ENCODE measurements at regions not wholly inside any gene's neighbourhood (a gene's known extent, or its start where the extent isn't known, plus 50 kb on each side); places are given as distances from the start of the nearest gene placed in this dataset.
"Not testable (repeated sequence)": the region's sequence is repeated elsewhere in the genome, so short reads cannot be mapped to it uniquely, and the experiment has no call there.

DNA sequence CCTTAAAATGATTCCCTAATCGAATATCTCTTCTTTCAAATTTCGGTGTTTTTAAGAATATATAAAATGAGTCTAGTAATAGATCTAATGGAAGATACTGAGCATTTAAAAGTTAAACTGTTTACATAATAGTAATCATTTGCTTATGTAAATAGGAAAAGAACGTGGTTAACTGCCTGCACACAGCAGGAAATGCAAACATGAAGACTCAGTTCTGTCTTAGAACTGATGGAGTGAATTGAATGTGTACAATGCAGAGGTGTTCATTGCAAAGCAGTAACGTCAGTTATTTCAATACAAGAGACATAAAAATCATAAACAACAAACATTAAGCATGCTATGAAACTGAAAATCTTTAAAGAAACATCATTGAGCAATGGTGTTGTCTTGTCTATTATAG, 359.4 kb upstream of the ADAMTS5 start:
- DNase-seq, result no peak

DNA sequence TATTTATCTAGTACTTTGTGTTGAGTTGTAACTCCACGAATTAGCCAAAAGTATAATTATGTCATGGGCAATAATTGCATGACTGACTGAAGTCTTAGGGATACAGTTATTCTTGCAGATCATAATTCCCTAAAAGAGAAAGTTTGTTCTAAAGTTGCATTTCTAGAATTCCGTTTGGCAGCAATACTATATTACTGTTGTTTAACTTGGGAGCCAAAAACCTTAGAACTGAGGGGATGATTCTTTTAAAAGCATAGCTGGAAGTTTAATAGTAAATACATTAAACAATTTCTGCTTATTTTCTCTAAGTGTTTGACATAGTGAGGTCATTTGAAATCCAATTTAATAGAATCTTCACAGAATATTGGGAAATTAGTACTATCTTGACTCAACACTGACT, 356.4 kb upstream of the ADAMTS5 start:
- DNase-seq, result no peak

DNA sequence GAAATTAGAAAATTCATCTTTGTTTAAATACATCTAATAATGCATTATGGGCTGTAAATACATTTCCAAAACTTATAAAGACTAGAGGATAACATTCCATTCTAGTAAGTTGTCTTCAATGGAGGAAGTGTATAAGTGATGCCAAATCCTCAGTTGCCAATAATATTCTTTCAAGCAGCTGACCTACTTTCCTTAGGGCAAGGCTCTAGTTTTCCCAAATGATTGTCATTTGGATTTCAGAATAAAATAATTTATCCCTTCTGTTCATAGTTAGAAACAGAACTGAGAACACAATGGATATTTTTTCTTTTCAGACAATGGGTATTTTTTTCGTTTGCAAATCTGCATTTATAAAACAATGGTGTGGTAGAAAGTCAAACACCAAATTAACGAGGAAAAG, 354.9 kb upstream of the ADAMTS5 start:
- DNase-seq, result no peak

DNA sequence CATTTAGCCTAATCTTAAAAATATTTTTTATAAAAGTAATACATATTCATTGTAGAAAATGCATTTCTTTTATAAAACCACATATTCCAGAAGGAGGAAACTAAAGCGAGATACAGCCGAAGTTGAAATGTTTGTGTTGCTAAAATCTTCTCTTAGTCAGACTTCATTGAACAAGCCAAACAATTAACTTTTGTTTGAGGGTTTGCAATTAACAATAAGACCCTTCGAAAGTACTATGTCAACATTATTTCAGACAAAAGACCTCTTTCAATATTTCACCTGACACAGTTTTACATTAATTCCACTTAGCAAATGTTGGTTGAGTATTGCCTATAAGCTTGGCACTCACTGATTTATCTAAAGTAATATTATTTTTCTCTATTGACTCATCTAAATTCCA, 354.0 kb upstream of the ADAMTS5 start:
- no peak for DNase-seq

DNA sequence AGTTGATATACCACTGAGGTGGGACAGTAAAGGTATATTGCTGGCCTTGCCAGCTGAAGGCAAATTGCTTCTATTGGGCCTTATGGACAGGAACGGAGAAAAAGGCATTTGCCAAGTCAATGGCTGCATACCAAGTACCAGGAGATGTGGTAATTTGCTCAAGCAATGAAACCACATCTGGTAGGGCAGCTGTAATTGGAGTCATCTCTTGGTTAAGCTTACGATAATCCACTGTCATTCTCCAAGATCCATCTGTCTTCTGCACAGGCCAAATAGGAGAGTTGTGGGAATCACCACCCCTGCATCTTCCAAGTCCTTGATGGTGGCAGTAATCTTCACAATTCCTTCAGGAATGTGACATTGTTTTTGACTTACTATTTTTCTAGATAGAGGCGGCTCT, 350.7 kb upstream of the ADAMTS5 start:
- not testable (repeated sequence) for DNase-seq

DNA sequence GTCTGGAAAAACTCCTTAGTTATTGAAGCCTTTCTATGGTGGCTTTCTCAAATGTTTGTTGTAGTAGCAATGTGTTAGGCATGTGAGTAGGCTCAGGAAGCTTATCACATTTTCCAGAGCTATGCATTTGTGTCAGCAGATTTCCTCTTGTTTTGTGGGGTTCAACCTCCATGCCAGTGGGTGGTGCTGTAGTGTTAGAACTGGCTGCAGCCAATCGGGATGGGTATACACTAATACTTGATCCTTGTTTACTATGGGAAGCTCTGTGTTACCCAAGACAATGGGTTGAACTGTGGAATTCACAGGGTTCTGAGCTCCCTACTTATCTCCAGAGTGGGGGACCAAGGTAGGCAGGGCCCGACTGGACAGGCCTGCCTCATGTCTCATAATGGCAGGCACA, 348.5 kb upstream of the ADAMTS5 start:
- no peak for DNase-seq

DNA sequence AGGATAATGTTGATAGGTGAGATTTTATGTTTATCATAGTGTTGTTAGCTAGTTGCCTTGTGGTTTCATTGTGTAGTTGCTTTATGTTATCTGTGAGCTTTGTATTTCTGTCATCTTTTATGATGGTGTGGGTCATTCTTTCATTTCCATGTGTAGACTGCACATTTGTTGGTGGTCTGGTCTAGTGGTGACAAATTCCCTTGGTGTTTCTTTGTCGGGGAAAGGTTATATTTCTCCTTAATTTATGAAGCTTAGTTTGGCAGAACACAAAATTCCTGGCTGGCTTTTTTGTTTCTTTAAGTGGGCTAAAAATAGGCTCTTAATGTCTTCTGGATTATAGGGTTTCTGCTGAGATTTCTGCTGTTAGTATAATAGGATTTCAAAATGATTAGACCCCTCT, 347.2 kb upstream of the ADAMTS5 start:
- no peak for DNase-seq

DNA sequence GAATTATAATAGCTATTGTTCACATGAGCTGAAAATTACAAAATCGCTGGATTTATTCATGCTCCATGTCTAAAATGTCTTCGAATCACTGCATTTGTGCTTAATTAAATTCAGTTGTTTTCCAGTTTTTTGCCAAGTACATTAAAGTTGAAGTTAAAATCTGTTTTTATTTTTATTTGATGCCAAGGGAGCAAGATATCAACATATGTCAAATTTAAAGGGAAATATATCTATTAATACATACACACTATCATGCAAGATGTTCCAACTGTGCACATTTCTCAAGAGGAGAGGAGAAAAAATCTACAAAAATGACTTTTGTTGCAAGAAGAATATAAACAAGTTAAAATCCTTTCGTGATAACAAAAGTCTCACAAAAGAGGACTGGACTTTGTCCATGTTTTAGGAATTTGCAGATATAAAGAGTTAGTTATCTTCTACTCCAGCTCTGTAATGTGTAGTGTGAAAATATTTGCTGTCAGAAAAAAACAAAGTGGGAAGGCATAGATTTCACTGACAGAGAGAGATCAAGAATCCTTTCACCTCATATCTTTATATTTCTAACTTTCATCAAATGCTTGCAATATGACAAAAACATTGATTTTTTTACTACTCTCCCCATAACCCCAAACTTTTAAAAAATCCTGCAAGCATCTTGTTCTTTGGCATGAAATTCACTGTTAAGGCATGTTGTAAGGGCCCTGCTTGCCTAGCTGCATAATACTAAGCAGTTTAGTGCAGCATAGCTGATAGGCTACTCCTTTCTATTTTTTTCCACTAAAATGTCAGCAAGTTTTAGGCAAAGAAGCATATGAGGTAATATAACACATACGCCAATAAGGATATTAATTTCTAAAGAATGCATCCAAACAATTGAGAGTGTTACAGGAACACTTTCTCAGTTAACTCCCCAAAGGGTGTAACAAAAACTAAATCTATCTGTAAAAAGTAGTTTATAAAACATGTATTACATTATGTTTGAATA, 340.2 kb upstream of the ADAMTS5 start:
- no peak for DNase-seq

DNA sequence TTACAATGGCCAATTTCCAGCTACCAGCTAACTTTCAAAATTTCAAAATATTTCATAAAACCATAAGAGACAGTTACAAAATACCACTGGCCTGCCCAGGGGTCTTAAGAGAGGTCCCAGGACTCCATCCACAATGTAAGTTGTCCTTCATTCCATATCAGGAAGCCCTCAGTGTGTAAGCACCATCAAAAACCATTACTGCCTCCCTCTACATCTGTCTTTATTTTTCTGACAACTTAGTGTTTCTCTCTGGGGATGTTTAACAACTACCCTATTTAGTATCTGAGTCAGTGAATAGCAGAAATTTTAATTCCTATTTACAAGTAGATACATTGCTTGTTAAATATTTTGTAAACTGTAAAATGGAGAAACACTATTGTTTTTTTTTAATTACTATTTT, 339.3 kb upstream of the ADAMTS5 start:
- no peak for DNase-seq

DNA sequence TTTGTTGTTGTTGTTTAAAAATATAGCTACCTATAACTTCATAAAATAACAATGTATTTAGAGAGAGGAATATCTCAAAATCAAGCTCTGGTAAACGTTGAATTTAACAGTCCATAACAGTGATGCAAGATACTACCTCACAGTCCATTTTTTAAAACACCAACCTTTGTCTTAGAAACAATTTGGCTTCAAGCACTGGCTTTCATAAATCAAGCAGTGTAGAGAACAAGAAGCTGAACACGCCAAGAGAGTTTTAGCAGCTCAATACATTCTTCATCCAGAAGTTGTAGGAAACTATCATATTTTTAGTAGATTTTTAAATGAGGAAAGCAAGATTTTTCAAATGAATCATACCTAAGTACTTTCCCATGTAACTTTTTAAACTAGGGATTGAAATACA, 334.3 kb upstream of the ADAMTS5 start:
- DNase-seq, result no peak

DNA sequence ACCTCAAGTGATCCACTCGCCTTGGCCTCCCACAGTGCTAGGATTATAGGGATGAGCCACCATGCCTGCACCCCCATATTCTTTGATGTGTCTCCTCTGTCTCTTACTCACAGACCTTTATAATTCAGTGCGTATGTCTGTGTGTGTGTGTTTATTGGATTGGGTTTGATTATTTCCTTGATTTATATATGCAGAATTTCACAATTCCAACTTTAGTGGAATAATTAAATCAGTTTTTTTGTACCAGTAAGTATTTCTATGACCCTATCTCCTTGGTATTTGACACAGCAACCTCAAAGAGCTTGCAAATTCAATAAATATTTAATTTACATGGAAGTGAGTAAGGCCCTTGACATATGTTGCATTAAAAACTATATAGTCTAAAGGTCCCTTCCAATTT, 333.9 kb upstream of the ADAMTS5 start:
- no peak for DNase-seq

DNA sequence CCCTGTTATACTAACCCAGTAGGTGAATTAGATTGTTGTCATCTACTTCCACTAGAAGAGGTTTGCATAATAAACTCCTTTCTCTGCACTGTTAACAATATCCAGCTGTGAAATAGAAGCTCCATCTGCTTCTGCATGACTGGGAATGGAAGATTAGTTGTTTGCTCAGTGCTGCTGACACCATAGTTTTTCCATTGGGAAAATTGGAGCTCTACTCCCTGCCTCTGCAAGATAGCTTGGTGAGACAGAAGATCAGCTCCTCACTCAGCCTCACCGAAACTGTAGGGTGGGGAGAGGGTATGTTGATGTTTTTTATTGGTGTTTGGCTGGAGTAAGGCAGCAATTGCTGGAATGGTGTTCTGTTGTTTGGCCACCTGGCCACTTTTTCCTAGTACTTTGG, 331.6 kb upstream of the ADAMTS5 start:
- no peak for DNase-seq

DNA sequence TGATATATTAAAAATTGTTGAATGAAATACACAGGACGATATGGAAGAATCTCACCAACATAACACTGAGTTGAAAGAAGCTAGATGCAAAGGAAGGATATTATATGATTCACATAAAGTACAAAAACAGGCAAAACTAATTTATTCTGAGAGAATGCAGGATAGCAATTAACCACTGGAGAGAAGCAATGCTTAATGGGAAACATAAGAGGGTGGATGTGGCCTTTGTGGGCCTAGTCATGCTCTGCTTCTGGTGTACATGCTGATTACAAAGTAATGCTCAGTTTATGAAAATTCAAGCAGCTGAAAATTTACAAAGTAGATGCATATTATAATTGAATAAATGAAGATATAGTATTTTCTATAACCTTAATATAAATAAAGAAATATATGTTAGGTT, 326.4 kb upstream of the ADAMTS5 start:
- DNase-seq, result no peak

DNA sequence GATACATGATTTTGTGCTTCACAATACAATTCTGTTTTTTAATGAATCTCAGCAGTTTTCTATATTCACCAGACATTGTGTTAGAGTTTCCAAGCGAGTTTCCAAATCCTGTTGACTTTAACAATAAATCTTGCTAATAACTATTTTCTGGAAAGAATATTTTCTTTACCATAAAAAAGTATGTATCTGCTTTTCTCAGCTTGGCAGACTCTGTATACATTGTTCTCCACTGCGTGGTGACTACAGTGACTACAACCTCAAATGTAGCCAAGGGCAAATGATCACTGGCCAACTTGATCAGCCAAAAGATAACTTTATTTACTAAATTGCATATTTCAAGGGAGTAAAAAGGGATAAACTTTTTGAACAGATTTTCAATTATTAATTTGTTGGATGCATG, 325.9 kb upstream of the ADAMTS5 start:
- DNase-seq, result no peak

DNA sequence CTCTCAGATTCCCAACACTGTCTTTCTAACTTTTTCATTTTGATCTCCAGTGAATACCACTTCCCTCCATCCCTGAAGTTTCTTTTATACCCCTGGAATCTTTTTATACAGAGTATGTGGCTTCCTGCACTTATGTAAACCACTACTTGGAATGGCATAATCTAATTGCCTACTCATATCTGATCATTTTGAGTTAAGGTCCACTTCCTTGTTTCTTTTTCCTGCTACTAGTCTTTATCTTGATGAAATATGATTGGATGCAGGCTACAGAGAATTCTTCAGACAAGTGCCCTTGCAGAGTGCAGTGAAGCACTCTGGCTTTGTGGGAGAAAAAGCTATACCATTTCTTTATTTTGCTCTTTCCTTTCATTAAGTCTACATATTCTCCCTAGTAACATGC, 325.3 kb upstream of the ADAMTS5 start:
- no peak for DNase-seq

DNA sequence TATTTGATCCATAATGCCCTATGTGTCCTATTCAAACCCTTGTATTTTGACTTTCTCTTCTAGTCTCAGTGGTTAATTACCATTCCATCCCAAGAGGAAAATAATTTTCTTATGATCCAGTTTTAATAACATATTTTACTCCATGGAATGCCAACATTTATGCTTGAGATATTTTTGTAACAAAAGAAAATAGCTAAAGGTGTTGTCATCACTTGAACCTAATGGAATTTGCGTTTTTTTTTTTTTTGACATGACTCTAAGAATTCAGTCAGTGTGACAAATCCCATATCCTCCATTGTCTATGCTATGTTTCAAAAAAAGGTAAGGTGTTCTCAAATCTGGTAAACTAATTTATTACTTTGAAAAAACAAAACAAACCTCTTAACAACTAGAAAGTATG, 324.1 kb upstream of the ADAMTS5 start:
- no peak for DNase-seq

DNA sequence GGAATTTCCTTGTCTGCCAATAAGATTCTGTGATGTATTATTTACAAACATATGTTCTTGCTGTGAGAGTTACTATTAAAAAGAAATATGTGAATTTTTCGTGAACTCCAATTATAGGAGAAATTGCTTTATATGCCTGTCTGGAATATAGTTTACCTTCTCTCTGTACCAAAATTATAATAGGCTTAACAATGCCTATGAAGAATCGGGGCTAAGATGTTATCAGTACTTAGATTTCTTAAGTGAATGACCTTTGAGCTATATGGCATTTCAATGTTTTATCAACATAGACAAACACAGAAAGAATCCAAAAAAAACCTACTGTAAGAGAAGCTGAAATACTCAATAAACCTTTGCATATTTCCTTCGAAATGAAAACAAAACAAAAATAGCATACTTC, 323.1 kb upstream of the ADAMTS5 start:
- no peak for DNase-seq

DNA sequence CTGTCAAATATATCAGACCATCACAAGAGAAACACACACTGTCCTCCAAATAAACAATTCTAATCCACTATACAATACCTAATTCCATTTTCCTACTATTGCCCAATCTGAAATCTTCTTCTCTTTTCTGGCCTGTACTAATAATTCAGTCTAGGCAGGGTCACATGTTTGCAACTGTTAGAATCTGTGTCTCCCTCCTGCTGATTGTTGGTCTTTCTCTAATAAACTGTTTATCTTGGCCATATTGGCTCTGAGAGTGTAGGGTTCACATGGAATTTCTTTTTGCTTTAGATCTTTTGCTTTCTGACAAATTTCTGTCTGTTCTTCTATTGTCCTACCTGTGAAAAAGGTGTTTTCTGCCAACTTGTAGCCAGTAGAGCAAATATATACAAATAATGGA, 319.9 kb upstream of the ADAMTS5 start:
- DNase-seq, result no peak

DNA sequence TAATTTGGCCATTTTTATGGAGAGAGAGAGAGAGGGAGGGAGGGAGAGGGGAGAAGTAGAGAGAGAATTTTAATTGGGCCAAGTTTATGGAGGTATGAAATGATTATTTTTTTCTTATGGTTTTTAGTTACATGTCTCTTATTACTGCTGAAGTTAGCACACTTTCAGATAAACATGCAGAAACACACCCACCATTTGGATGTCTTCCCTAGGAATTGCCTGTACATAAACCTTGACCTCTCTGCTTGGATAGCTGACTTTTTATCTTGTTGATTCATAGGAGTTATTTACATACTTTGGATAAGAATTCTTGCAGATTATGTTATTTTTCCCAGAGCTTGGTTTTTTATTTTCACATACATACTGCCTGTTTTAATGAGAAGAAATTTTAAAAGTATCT, 310.2 kb upstream of the ADAMTS5 start:
- DNase-seq, result no peak

DNA sequence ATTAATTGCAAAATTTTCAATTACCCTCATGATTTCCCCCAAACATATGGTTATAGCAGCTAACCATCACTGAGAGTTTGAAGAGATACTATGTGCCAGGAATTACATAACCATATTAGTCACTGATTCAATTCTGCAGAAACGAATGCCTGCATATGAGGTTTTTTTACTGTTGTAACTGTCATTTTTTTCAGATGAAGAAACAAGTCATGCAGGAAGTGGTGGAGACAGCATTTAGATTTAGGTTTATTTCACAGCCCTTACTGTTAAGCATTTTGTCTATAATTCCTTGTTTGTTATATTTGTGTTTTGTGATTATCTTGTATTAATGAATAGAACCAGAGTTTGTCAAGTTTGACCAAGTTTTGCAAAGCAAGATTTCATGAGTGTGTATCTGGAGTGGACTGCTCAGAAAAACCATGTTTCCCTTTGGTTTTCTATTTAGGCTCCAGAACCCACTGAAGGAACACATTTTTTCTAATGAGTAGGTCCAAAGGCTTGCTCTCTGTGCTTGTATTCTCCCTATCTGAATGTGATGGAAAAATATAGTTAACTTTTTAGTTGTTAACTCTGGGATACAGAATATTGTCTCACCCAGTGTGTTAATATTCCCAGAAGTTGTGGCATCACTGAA, 308.5 kb upstream of the ADAMTS5 start:
- no peak for DNase-seq

DNA sequence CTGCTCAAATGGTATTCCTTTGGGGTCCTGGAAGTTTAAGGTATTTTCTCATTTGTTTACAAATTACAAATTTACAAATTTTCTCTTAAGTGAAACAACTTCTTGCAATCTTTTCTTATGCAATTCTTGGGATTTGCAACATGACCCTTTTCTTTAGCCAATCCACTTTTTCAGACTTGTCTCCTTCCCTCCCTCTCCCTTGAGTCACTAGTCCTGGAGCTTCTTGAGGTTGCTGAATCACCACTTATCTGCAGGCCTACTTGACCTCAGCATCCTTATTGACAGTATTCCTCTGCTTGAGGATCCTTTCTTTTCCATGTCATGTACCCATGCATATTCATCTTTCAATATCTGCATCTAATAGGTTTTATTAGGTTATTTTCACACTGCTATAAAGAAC, 302.8 kb upstream of the ADAMTS5 start:
- DNase-seq, result no peak

DNA sequence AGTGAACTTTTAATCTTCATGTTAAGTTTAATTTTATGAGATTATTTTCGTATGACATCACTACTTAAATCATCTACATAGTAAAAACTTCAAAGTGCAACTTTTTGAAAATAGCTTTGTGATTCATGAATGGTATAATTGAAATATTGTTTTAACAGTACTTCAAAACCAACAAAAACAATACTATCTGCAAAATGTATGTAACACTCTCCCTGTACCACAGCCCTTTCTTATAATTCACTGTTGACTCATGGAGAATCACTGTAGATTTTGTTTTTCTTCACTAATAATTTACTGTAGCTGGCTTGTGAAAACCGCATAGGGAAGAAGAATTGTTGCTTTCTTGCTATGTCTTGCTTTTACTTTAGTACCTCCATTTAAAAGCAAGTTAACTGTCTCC, 301.4 kb upstream of the ADAMTS5 start:
- no peak for DNase-seq

DNA sequence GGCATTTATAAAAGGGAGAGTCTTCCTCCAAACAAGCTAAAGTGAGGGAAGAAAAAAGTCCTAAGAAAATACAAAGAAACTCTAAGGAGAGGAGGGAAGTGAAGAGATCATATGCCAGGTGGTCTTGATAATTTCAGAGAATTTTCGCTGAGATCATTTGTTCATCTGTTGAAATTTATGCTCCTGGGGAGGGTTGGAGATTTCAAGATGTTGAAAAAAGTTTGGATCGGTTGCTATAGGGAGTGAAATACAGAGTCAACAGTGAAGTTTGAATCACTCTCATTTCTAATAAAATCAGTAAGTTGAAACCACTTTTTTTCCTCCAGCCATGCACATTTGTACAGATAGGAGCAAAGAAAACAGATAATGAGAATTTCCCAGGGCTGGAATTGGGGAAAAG, 299.1 kb upstream of the ADAMTS5 start:
- DNase-seq, result no peak

DNA sequence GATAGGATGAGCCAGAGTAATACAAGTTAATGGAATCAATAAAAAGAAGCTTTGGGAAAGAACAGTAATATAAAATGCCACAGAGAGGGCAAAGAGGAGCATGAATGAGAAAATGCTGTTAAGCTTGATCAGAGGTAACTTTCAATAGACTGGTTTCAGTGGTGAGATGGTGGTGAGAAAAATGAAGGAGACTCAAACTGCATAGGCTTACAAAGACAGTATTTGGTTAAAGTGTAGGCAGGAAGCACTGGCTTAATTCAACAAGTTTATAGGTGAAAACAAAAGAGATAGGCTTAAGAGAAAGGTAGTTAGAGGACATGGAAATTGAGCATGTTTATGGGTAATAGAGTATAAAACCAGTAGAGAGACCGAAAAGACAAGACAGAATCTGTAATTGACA, 298.6 kb upstream of the ADAMTS5 start:
- DNase-seq, result no peak

DNA sequence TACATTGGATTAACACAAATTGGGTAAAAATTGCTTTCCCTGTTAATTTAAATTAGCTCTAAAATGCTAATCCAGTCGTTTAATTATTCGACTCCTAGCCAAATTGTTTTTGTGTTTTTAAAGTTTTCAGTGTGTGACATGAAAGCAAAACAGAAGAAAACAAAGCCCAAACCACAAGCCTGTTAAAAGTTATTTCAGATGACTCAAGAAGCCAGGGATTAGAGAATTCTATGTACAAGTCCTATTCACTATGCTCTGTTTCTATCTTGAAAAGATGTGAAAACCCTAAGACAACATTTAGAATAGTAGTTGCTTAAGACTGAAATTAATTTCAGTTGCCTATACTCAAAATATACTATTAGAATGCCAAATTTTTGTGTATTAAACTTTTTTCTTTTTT, 294.8 kb upstream of the ADAMTS5 start:
- DNase-seq, result no peak

All from GF-D8 (cell line).